C1 segment of cervical spinal cord (tissue), 14 donors: ENCODE measurements at regions not wholly inside any gene's neighbourhood (a gene's known extent, or its start where the extent isn't known, plus 50 kb on each side); places are given as distances from the start of the nearest gene placed in this dataset.

Experiments
- DNase-seq, 14 donors: peaks; one replicate each; lab custom pipeline; 2025; lab: John Stamatoyannopoulos, UW

- no peak for DNase-seq
These were observed 128.3 kb upstream of the STXBP6 start for GRCh38 chr14:25178255-25178654.

DNA sequence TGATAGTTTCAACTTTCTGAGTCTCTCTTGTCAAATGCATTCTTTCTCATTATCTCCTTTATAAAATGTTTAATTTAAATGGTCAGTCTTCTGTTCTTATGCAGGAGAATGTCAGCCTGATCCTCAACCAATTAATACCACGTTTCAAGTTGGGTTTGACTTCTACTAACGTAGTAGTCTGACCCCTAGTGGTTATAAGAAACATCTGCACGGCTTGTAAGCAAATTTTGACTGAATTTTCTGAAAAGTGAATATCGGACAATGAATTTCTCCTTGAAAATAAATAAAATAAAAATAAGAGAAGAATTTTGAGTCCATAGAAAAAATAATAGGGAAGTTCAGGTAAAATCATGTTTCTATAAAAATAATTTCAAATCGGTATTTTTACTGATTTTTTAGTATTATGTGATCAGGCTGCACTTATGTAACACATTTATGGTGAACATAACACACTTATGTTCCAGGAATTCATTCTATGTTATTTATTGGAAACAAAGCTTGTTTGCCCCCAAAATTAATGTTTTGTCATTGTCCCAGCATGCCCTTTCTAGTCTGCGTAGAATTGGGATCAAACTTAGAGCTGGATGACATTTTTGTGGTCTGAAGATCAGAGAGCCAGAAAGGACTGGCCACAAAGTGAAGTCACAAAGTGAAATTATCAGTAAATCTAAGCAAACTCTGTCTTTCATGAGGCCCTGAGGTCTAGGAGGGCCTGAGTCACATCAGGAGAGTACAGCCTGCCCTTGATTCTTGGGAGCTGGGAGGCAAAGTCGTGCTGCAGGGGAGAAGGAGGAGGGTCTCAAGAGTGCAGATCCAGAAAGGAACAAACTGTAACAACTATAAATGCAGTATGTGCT lies 101.2 kb upstream of the STXBP6 start:
- DNase-seq = no peak

GRCh38 chr14:25150401-25150800 lies 100.5 kb upstream of the STXBP6 start:
- no peak for DNase-seq

DNA sequence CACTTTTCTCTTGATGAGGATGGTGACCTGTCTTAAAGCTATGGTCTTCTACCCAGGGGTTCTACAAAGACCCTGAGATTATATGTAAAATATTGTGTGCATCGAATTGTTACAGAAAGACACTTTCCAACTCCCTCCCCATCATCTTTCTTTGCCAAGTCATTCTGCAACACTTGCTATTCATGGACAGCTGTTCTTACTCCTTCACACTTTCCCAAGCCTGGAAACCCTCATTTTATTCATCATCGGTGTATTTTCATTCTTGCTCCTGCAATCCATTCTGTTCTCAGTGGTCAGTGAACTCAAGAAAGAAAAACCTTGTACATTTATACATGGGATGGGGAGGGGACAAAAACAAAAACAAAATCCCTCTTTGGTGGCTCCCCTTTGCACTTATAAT lies 90.5 kb upstream of the STXBP6 start:
- no peak for DNase-seq

- no peak for DNase-seq
These were observed 86.9 kb upstream of the STXBP6 start for GRCh38 chr14:25136811-25137210.

- no peak for DNase-seq
These were observed 84.2 kb upstream of the STXBP6 start for GRCh38 chr14:25134184-25134583.

DNA sequence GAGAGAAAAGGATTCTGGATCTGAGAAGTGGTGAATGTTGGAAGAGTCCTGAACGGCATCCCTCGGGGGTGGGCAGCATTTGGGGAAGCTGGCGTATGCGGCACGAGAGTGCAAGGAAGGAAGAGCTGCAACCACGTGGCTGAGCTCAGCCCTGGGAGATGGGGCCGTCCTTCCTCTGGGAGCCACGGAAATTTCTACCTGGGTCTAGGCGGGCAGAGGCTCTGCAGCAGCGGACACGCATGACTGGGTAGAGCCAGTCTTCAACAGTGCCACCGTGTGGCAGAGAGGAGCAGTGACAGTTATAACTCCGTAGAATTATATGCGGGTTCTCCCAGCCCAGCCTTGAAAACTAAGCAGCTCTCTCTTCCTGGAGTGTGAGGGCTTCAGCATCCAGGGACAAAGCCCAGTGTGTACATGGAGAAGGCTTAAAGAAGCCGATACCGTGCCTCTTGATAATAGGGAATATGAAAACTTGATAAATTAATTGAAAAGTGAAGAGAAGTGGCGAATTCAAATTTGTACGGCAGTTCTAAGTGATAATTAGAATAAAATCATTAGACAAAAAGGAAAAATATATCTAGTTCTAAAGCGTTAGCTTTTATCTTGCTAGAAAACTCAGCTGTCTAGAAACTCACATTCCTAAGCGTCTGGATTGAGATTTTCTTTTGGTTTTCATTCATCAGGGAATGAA lies 82.9 kb upstream of the STXBP6 start:
- DNase-seq = peak in 10 of 14 donors; percentile 3 to 55 (median 34)

DNA sequence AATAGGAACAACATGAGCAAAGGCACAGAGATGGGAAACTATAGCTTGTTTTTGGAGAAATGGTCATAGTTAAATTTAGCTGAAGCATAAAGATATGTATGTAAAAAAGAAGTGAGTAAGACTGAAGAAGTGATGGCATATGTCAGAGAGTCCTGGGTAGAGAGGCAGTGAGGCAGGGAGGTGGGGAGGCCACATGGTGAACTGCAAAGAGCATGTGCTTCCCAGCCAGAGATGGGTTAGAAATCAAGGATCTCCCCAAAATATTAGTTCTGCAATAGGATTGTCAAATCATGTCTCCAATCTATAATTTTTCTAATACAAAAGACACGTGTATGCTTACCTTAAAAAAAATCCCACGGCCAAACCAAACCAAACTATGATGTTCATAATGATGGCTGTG lies 82.1 kb upstream of the STXBP6 start:
- DNase-seq = no peak

GRCh38 chr14:25122843-25123242 lies 72.9 kb upstream of the STXBP6 start:
- no peak for DNase-seq

DNA sequence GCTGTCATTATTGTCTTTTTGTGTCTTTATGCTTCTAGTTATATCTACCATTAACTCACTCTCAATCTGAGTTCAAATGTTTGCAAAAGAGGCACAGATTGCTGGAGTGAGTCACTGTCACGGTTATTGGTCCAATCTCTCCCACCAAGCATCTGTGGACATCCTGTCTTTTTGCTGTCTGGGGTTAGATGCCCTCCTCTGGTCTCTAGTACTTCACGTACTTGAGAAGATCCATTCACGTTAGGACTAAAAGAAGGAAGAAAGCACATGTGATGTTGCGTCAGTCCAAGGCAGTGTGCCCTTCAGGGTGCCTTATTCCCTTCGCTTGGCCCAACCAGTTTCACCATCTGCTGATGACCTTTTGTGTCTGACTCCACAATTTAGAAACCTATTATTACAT lies 72.3 kb upstream of the STXBP6 start:
- DNase-seq = no peak

DNA sequence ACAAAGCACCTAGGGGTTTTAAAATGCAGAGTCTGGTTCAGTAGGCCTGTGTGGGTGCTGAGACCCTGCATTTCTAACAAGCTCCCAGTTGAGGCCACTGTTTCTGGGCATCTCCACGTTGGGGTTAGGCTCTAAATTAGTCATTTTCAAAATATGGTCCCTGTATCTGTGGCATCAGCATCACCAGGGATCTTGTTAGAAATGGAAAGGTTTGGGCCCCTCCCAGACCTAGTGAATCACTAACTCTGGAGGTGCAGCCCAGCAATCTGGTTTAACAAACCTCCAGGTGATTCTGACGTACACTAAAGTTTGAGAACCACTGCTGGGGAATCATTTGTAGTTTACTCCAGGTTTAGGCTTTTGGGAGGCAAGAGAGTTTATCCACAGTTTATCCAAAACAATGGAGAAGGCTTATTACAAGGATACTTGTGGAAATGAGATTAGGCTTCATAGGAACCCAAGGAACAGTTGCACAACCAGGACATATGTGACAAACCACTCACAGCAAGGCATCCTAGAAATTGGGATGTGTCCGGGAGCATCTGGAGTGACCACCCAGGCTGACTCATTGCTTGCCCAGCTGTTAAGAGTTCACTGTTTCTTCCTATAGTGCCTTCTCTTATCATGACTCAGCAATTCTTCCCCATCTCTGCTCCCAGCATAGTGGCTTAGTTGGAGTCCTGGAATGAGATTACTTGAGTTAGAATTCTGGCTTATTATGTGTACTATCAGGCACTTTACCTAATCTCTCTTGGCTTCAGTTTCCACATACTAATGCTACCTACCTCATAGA lies 71.6 kb upstream of the STXBP6 start:
- DNase-seq = no peak

GRCh38 chr14:25120261-25120660 lies 70.3 kb upstream of the STXBP6 start:
- DNase-seq = no peak

GRCh38 chr14:25118671-25119070 lies 68.7 kb upstream of the STXBP6 start:
- no peak for DNase-seq

DNA sequence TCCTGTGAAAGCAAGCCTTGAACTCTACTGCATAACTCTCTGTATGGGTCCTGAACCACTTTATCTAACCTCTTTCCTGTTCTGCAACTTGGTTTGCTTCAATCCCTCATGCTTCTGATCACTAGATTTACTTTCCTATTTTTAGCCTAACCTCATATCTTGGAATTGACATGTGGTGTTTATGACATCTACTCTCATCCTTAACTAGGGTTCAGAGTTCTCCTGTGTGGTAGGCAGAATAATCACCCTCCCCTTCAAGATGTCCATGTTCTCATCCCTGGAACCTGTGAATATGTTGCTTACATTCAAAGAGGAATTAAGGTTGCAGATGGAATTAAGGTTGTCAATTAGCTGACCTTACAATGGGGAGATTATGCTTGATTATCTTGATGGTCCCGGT lies 67.4 kb upstream of the STXBP6 start:
- DNase-seq = no peak

GRCh38 chr14:25116607-25117006 lies 66.7 kb upstream of the STXBP6 start:
- no peak for DNase-seq

DNA sequence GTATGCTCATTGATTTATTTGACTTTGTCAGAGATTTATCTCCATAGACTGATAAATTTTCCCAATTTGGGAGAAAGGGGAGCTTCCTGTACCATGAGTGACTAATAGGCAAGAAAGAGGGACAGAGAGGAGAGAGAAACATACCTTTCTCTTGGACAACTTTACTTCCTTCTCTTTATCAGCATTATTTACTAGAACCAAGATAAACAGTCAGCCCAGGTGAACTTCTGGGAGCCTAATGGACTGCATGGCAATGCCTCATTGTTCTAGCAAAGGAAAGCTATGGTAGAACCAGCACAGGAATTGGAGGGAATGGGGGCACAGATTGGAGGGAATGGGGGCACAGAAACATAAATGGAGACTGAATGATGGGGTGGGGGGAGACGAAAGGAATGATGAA lies 63.4 kb upstream of the STXBP6 start:
- no peak for DNase-seq

DNA sequence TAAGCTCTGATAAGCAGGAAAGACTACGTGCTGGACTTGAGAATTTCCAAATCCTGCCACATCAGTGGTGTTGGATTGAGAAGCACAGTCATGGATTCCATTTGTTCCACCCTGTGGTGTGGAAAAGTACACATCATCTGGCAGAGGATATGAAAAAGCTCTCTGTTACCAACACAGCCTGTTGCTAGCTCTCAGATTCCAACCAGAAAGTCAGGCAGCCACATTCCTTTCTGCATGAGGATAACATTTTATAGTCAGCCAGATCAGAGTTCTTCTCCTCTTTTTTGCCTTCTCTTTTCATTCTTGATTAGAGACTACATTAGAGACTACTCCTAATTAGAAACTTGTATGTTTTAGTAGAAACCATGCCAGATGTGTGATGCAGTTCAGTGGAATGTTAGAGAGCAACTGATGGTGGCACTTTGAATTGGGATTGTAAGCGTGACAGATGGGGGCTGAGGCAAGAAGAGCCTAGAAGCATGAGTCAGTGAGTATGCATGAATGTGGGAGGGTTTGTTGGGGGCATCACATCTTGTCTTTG lies 61.2 kb upstream of the STXBP6 start:
- DNase-seq = no peak

DNA sequence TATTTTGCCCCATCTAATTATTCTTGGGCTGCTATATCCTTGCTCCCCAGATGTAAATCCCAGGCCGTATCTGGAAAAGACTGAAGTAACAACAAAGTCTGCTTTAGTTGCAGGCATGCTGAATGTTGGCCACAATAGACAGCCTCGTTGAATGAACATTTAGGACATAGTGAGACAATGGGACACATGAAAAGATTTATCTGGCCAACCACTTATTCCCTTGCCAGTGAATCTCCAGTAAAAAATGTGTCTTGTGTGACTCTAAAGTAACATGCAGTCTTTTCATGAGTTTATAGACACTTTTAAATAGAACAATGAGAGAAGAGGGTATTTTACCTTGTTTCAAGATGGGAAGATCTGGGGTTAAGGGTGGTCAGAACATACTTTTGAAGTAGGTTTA lies 60.2 kb upstream of the STXBP6 start:
- DNase-seq = no peak

DNA sequence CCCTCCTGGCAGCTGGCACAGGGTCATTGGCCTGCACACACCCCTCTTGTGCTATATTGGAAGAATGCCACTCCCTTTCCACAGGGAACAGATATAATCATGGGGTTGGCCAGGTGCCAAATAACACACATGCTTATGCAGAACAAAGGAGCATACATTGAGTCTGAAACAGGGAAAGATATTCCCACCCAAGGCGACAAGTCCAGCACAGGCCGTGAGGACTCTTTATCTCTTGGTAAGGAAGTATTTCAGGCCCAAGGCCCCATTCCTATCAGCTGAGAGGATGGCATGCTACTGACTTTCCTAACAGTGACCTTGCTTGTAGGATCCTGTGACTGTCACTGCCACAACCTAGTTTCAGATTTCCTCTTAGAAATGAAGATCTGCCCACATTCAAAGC lies 59.0 kb upstream of the STXBP6 start:
- no peak for DNase-seq

DNA sequence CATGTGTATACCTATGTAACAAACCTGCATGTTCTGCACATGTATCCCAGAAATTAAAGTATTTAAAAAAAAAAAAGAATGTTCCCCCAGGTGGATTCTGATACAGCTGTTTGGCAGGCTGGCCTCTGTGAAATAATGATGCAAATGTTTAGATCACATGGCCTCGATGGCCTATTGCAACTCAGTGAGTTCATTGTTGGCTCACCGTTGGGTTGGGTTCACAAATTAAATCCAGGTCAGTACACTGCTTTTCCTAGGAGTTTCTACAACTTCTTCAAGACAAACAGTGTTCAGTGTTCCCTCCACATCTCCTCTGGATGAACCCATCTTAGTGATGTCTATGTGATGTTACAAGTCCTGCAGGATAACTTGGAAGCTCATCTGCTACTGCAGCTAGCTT lies 58.3 kb upstream of the STXBP6 start:
- no peak for DNase-seq

DNA sequence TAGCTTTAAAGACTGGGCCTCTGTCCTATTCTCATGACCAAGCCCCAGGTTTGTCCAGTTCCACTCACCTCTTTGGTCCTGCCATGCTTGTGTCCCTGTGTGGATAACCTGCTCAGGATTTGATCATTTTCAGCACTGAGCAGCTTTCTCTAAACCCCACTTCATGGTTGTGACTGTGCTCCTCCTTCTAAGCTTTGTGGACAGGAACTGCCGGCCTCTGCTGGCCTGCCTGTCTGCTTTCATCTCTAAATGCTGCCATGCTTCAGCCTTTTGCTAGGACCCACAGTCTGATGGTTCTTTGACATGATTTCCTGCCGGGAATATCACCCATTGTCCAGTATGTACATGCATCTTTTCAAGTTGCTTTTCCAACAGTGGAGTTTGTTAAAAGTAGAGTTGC lies 53.9 kb upstream of the STXBP6 start:
- no peak for DNase-seq

GRCh38 chr14:25103271-25103670 lies 53.3 kb upstream of the STXBP6 start:
- no peak for DNase-seq
